SK-N-MC (cell line): ENCODE measurements at regions not wholly inside any gene's neighbourhood (a gene's known extent, or its start where the extent isn't known, plus 50 kb on each side); places are given as distances from the start of the nearest gene placed in this dataset.

ENCODE experiments used
- DNase-seq: peaks from one replicate; pipeline ENCODE4 v3.0.0-alpha.2; 2011; ENCODE audit warnings: low read depth, low spot score
- H3K27ac ChIP-seq: fragments of 200-600 bp; sonication (generic); 2 replicates; pipeline ENCODE4 v1.5.1; 2016; ENCODE audit warnings: mixed run types
- H3K36me3 ChIP-seq: fragments of 200-600 bp; sonication (generic); 2 replicates; pipeline ENCODE4 v1.6.1; 2017; ENCODE audit warnings: antibody characterized with exemption, low read length, mixed read lengths; ENCODE audit not compliant: insufficient read depth
- H3K4me3 ChIP-seq: fragments of 200-600 bp; sonication (generic); 2 replicates; pipeline ENCODE4 v1.5.1; 2016
- H3K9ac ChIP-seq: fragments of 200-600 bp; sonication (generic); 2 replicates; pipeline ENCODE4 v1.8.0; 2017; ENCODE audit warnings: mixed run types, mixed read lengths; ENCODE audit not compliant: insufficient read length
- H3K9me3 ChIP-seq: fragments of 200-600 bp; sonication (generic); 2 replicates; pipeline ENCODE4 v1.6.1; 2017; ENCODE audit warnings: low read depth, mild to moderate bottlenecking, antibody characterized with exemption, low read length, moderate library complexity, mixed read lengths
- EZH2 ChIP-seq: fragments of 200-600 bp; sonication (generic); IDR thresholded peaks from one replicate; pipeline ENCODE4 v1.6.1; 2017; ENCODE audit warnings: antibody characterized with exemption
- FOXP2 ChIP-seq: optimal IDR thresholded peaks from 2 replicates; pipeline ENCODE3; 2011; ENCODE audit warnings: mild to moderate bottlenecking, moderate library complexity; ENCODE audit not compliant: insufficient read depth; ENCODE audit errors: extremely low read length, control extremely low read depth
- POLR2AphosphoS5 ChIP-seq: IDR thresholded peaks from 2 replicates; pipeline ENCODE4 v1.6.1; 2012; ENCODE audit warnings: mild to moderate bottlenecking, low read depth, low read length, borderline replicate concordance

DNA sequence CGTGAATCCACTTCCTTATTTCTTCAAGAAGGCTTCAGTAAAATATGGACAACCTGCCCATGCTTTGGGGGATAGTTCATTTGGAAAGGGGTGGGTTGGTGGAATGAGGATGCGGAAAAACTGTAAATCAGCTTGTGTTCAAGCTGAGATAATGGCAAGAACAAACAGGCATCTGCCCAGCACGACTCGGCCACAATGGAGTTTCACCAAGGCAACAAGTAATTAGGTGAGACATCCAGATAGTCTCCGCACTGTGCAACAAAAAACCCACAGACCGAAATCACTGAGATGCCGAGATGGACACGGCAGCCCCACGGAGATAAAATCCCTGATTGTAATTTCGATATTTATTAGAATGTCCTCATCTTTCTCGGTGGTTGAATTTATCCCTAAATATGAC, 455.2 kb downstream of the AJAP1 start:
- TF ChIP-seq POLR2AphosphoS5 (no peak), FOXP2 (no peak), EZH2 (no peak)
- DNase-seq, result no peak
- no peaks in the 10 kb centered on the region for H3K9me3 ChIP-seq
- H3K9ac ChIP-seq, result no peak overlapping the region
- H3K36me3 ChIP-seq, result no peaks in the 10 kb centered on the region
- no peak overlapping the region for H3K27ac ChIP-seq
- no peak overlapping the region for H3K4me3 ChIP-seq

GRCh38 chr1:5108740-5109139, 454.3 kb downstream of the AJAP1 start:
- no peak overlapping the region for H3K27ac ChIP-seq
- no peak for DNase-seq
- TF ChIP-seq FOXP2 (no peak), EZH2 (no peak), POLR2AphosphoS5 (no peak)
- no peak overlapping the region for H3K4me3 ChIP-seq
- no peaks in the 10 kb centered on the region for H3K9me3 ChIP-seq
- H3K36me3 ChIP-seq, result no peaks in the 10 kb centered on the region
- no peak overlapping the region for H3K9ac ChIP-seq

- TF ChIP-seq EZH2 (no peak), FOXP2 (no peak), POLR2AphosphoS5 (no peak)
- H3K27ac ChIP-seq, result no peak overlapping the region
- DNase-seq, result no peak
- no peak overlapping the region for H3K4me3 ChIP-seq
- H3K9ac ChIP-seq, result no peak overlapping the region
- H3K36me3 ChIP-seq, result no peaks in the 10 kb centered on the region
- no peaks in the 10 kb centered on the region for H3K9me3 ChIP-seq
Observed at GRCh38 chr1:5105744-5106143, 451.3 kb downstream of the AJAP1 start.

- DNase-seq, result no peak
- H3K9me3 ChIP-seq, result no peaks in the 10 kb centered on the region
- no peak for TF ChIP-seq FOXP2
- TF ChIP-seq POLR2AphosphoS5, result no peak
- no peak for TF ChIP-seq EZH2
- no peak overlapping the region for H3K9ac ChIP-seq
- no peak overlapping the region for H3K4me3 ChIP-seq
- H3K27ac ChIP-seq, result no peak overlapping the region
- no peaks in the 10 kb centered on the region for H3K36me3 ChIP-seq
Observed at GRCh38 chr1:5099558-5099957, 445.1 kb downstream of the AJAP1 start.

DNA sequence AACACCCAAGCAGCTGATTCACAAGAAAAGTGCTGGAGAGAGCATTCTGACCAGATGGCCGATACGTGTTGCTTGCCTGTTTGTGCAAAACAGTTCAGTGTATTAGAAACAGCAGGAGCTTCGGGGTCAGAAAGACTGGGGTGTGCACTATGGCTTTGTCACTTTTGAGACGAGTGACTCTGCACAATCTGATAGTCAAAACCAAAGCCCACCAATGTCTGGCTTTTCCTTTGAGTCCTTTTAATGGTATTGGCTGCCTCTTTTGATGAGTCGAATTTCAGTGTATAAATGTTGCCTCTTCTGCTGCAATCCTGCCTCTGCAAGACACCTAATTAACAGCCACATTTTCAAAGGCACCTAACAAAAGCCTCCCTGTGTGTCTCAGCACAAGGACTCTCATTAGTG, 444.6 kb downstream of the AJAP1 start:
- no peak for TF ChIP-seq POLR2AphosphoS5
- no peak for TF ChIP-seq EZH2
- TF ChIP-seq FOXP2, result no peak
- 0 out of 2 replicates have a peak, but pooled peaks cover 2% of the 10 kb centered on the region for H3K9me3 ChIP-seq
- H3K4me3 ChIP-seq, result no peak overlapping the region
- H3K9ac ChIP-seq, result no peak overlapping the region
- no peak for DNase-seq
- H3K27ac ChIP-seq, result no peak overlapping the region
- H3K36me3 ChIP-seq, result no peaks in the 10 kb centered on the region

DNA sequence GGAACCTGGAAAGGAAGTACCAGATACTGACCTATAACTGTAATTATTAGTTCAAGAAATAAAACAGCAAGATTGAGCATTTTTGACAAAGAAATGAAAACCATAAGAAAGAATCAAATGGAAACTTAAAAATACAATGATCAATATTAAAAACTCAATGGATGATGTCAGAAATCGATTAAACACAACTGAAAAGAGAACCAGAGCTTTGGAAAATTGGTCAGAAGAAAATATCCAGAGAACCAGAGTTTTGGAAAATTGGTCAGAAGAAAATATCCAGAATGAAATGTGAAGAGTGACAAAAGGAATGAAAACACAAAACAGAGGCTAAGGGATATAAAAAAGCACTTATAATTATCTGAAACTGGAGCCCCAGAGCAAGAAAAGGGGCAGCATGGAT, 438.6 kb downstream of the AJAP1 start:
- no peak for DNase-seq
- Histone ChIP-seq H3K9me3 (0 out of 2 replicates have a peak, but pooled peaks cover 2% of the 10 kb centered on the region), H3K9ac (no peak overlapping the region)

DNA sequence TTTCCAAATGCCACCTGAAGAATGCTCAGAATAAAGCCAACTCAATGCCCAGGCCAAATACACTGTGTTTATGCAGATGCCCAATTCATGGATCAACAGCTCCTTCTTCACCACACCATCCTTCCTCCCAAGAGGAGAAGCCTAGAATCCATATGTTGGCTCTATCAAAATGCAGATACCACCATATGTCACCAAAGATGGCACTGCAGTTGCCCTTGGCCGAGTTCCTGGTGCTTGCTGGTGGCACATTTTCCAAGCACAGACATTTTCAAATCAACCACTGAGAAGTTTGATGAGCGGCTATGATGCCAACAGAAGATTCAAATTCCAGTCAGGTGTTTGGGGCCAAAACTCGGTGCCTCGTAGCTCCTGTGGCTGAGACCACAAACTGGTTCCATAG, 430.3 kb downstream of the AJAP1 start:
- TF ChIP-seq EZH2 (no peak), FOXP2 (no peak), POLR2AphosphoS5 (no peak)
- no peak for DNase-seq
- no peak overlapping the region for H3K4me3 ChIP-seq

More for the DNA sequence above, 438.6 kb downstream of the AJAP1 start:
- Histone ChIP-seq H3K36me3 (no peaks in the 10 kb centered on the region), H3K27ac (no peak overlapping the region), H3K4me3 (no peak overlapping the region)
- TF ChIP-seq FOXP2, result no peak
- no peak for TF ChIP-seq EZH2
- TF ChIP-seq POLR2AphosphoS5, result no peak

GRCh38 chr1:5067246-5067645, 412.8 kb downstream of the AJAP1 start:
- no peaks in the 10 kb centered on the region for H3K36me3 ChIP-seq
- no peak overlapping the region for H3K27ac ChIP-seq
- DNase-seq, result no peak
- TF ChIP-seq POLR2AphosphoS5, result no peak
- no peak for TF ChIP-seq EZH2
- TF ChIP-seq FOXP2, result no peak
- no peaks in the 10 kb centered on the region for H3K9me3 ChIP-seq
- H3K9ac ChIP-seq, result no peak overlapping the region
- no peak overlapping the region for H3K4me3 ChIP-seq

More for the DNA sequence above, 430.3 kb downstream of the AJAP1 start:
- Histone ChIP-seq H3K9ac (no peak overlapping the region), H3K27ac (no peak overlapping the region), H3K9me3 (no peaks in the 10 kb centered on the region), H3K36me3 (no peaks in the 10 kb centered on the region)

DNA sequence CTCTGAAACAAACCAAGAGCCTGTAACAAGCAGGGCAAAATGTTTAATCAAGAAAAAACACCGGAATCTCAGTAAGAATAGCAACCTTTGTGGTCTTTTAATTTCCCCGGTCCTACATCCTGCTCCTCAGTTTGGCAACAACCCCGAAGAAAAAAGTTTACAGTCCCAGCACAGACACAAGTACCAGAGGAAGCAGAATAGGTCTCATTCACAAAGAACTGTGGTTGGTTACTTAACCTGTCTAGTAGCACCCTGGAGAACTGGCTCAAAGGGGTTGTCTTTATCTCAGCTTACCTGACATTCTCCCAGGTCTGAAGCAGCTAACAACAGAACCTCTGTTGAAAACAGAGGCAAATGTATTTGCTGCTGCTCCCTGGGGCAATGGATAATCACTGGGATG, 399.3 kb downstream of the AJAP1 start:
- TF ChIP-seq POLR2AphosphoS5, result no peak
- no peak for TF ChIP-seq FOXP2
- TF ChIP-seq EZH2, result no peak
- Histone ChIP-seq H3K9ac (no peak overlapping the region), H3K36me3 (no peaks in the 10 kb centered on the region), H3K4me3 (no peak overlapping the region), H3K27ac (no peak overlapping the region), H3K9me3 (0 out of 2 replicates have a peak, but pooled peaks cover 3% of the 10 kb centered on the region)
- DNase-seq, result no peak
